AG09309 (cell line): ENCODE measurements at regions not wholly inside any gene's neighbourhood (a gene's known extent, or its start where the extent isn't known, plus 50 kb on each side); places are given as distances from the start of the nearest gene placed in this dataset.
"Not testable (repeated sequence)": the region's sequence is repeated elsewhere in the genome, so short reads cannot be mapped to it uniquely, and the experiment has no call there.

Source experiments
- DNase-seq: peaks from one replicate; pipeline ENCODE4 v3.0.0-alpha.2; 2010; ENCODE audit warnings: low read depth
- H3K4me3 ChIP-seq: 2 replicates; pipeline ENCODE4 v1.5.1; 2011; ENCODE audit warnings: mild to moderate bottlenecking, low read depth, low read length, moderate library complexity; ENCODE audit not compliant: control insufficient read depth
- CTCF ChIP-seq: IDR thresholded peaks from 2 replicates; pipeline ENCODE4 v1.5.1; 2011; ENCODE audit warnings: mild to moderate bottlenecking, low read depth, low read length, inconsistent platforms; ENCODE audit not compliant: insufficient read depth, control insufficient read depth; ENCODE audit errors: missing control alignments

- DNase-seq = no peak
- no peak for TF ChIP-seq CTCF
- H3K4me3 ChIP-seq = no peak overlapping the region
These were observed 917.6 kb downstream of the TLE1 start for GRCh38 chr9:80771555-80772347.

DNA sequence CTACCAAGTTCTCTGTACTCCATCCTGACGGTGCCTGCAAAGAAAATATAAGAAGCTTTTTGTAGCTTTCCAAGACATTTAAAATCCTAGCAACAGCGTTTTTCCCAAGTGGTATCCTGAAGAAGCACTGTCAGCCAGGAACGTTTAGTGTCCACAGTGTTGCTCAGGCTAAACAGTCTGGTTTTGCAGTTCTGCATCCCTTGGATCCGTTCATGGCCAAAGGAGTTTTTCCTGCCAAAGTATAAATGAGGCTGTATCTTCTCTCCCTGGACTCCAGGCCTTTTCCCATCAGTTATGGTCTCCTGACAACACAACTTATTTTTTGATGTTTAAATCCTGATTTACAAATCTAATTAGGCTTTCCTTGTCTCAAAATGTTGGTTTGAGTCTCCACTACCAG, 925.8 kb downstream of the TLE1 start:
- TF ChIP-seq CTCF = no peak
- no peak for DNase-seq
- no peak overlapping the region for H3K4me3 ChIP-seq

DNA sequence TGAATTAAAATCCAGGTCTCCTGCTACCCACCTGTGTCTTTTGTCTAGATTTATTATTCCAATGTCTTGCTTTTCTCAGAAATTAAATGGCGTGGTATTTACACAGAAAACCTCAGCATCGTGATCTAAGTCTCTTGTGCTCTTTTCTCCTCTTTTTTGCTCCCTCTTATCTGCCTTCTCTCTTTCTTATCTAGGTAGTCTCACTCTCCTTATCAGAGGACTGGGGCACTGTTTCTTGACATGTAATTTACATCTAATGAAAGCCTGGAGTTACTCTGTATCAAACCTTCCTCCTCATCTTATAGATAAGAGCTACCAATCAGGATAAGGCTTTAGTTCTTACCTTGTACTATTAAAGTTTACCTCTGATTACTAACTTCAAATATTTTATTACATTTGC, 933.8 kb downstream of the TLE1 start:
- no peak overlapping the region for H3K4me3 ChIP-seq
- TF ChIP-seq CTCF = no peak
- no peak for DNase-seq

GRCh38 chr9:80747056-80747455, 942.3 kb downstream of the TLE1 start:
- H3K4me3 ChIP-seq, DNase-seq: not testable (repeated sequence)

- no peak overlapping the region for H3K4me3 ChIP-seq
- TF ChIP-seq CTCF = no peak
- DNase-seq = no peak
These were observed 956.8 kb downstream of the TLE1 start for GRCh38 chr9:80732506-80732905.

DNA sequence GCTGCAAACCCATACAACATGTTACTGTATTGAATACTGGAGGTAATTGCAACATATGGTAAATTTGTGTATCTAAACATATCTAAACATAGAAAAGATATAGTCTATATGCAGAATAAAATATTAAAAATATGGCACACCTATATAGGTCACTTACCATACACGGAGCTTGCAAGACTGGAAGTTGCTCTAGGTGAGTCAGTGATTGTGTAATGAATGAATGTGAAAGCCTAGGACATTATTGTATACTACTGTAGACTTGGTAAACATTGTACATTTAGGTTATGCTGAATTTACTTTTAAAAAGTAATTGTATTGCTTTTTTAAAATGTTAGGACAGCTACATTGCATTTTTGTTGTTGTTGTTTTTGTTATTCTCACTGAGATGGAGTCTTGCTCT, 968.8 kb downstream of the TLE1 start:
- no peak for TF ChIP-seq CTCF
- no peak overlapping the region for H3K4me3 ChIP-seq
- DNase-seq = no peak

DNA sequence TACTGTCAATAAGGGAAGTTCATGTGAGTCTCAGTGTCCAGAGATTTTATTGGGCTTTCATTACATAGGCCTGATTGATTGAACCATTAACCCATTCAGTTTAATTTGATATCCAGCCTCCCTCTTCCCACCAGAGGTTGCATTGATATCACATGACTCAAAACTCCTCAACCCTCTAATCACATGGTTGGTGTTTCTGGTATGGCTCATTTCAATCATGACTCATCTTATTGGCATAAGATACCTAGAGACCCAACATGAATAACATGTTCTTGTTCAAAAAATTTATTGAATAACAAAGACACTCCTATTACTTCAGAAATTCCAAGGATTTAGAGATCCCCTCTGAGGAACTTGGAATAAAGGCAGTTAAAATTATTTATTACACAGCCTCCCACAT, 982.2 kb downstream of the TLE1 start:
- DNase-seq = no peak
- no peak overlapping the region for H3K4me3 ChIP-seq
- no peak for TF ChIP-seq CTCF
